Cardiac muscle cell (in vitro differentiated cells and primary cell): ENCODE measurements at regions not wholly inside any gene's neighbourhood (a gene's known extent, or its start where the extent isn't known, plus 50 kb on each side); places are given as distances from the start of the nearest gene placed in this dataset.

Source experiments
- DNase-seq, 2 donors: peaks; one replicate each; pipeline versions ENCODE4 v3.0.0 to v3.0.0-alpha.2; 2010 to 2017; ENCODE audit warnings: low read depth in 1 of 2, low spot score in 1 of 2
- H3K27ac ChIP-seq: fragments of 200-600 bp; sonication (generic); 2 replicates; pipeline ENCODE4 v1.5.1; 2016
- H3K27me3 ChIP-seq: fragments of 200-600 bp; sonication (generic); 2 replicates; pipeline ENCODE4 v1.6.0; 2016; ENCODE audit warnings: control low read depth
- H3K36me3 ChIP-seq: fragments of 200-600 bp; sonication (generic); 2 replicates; pipeline ENCODE4 v1.5.1; 2016; ENCODE audit warnings: control low read depth
- H3K4me1 ChIP-seq: fragments of 200-600 bp; sonication (generic); 2 replicates; pipeline ENCODE4 v1.8.1; 2017; ENCODE audit warnings: low read depth, mild to moderate bottlenecking, mixed run types
- H3K4me3 ChIP-seq: fragments of 200-600 bp; sonication (generic); 2 replicates; pipeline ENCODE4 v1.5.1; 2016; ENCODE audit warnings: mild to moderate bottlenecking
- H3K9me3 ChIP-seq: fragments of 200-600 bp; sonication (generic); 2 replicates; pipeline ENCODE4 v1.5.1; 2017; ENCODE audit warnings: low read depth, mild to moderate bottlenecking, control low read depth
- TF ChIP-seq, protein P1 (sequence below): IDR thresholded peaks from 2 replicates; pipeline ENCODE4 v1.5.1; 2012; ENCODE audit warnings: low read depth, mild to moderate bottlenecking, low read length

DNA sequence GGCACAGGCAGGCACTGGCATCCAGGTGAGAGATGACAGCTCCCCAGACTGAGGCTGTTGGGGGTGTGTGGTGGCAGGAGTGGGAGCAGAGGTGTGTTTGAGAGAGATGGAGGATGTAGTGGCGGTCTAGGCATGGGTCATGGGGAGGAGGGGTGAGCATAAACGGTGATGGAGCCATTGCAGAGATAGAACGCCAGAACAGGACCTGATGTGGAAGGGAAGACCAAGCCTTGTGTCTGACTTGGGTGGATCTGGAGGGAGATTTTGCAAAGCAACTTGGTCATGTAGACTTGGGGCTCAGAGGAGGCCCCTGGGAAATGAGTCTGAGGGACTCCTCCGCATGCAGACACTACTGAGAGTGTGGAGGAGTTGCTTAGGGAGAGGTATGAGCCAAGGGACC is 50.0 kb upstream of the CLDN5 start:
- no peak overlapping the region for H3K27ac ChIP-seq
- no peaks in the 10 kb centered on the region for H3K4me1 ChIP-seq
- H3K9me3 ChIP-seq: no peaks in the 10 kb centered on the region
- H3K27me3 ChIP-seq: no peaks in the 10 kb centered on the region
- TF ChIP-seq, protein P1, sequence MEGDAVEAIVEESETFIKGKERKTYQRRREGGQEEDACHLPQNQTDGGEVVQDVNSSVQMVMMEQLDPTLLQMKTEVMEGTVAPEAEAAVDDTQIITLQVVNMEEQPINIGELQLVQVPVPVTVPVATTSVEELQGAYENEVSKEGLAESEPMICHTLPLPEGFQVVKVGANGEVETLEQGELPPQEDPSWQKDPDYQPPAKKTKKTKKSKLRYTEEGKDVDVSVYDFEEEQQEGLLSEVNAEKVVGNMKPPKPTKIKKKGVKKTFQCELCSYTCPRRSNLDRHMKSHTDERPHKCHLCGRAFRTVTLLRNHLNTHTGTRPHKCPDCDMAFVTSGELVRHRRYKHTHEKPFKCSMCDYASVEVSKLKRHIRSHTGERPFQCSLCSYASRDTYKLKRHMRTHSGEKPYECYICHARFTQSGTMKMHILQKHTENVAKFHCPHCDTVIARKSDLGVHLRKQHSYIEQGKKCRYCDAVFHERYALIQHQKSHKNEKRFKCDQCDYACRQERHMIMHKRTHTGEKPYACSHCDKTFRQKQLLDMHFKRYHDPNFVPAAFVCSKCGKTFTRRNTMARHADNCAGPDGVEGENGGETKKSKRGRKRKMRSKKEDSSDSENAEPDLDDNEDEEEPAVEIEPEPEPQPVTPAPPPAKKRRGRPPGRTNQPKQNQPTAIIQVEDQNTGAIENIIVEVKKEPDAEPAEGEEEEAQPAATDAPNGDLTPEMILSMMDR: no peak
- no peak for DNase-seq
- H3K4me3 ChIP-seq: no peak overlapping the region
- H3K36me3 ChIP-seq: no peaks in the 10 kb centered on the region

DNA sequence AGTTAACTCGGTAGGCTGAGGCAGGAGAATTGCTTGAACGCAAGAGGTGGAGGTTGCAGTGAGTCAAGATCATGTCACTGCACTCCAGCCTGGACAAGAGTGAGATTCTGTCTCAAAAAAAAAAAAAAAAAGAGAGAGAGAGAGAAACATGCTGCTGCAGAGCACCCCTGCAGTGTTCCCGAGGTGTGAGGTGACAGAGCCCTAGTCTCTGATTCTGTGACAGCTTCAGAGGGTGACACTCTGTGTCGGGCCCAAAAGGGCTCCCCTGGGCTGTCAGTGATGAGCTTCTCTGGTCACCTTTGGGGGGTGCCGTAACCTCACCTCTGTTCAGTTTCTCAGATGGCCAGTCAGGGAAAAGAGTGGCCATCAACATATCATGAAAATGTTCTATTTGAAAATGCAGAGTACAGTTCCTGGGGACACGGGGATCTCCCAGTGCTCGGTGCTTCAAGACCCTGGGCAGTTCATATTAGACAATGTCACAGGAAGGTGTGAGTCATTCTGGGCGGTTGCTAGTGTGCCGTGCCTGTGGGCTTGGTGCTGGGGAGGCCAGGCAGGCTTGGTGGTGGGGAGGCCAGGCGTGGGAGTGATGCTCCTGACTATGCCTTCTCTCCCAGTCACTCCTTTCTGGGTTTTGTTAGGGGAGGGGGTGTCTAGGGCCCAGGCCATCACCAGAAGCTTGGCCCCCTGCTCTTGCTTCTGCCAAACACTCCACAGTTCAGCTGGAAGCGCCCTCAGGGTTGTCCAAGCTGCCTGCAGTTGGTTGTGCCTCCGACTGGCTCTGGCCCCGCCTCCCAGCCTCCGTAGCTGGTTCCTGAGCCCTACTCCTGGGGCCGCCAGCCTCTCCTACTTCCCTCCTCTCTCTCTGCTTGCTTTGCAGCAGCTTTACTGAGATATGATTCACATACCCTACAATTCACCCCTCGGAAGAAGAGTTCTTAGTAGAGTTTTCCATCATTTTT is 52.5 kb upstream of the CLDN5 start:
- Histone ChIP-seq H3K9me3 (no peaks in the 10 kb centered on the region), H3K4me1 (no peaks in the 10 kb centered on the region), H3K36me3 (no peaks in the 10 kb centered on the region), H3K27ac (no peak overlapping the region), H3K4me3 (no peak overlapping the region), H3K27me3 (no peaks in the 10 kb centered on the region)
- TF ChIP-seq, protein P1: no peak
- DNase-seq: peak in 1 of 2 donors; percentile 75

DNA sequence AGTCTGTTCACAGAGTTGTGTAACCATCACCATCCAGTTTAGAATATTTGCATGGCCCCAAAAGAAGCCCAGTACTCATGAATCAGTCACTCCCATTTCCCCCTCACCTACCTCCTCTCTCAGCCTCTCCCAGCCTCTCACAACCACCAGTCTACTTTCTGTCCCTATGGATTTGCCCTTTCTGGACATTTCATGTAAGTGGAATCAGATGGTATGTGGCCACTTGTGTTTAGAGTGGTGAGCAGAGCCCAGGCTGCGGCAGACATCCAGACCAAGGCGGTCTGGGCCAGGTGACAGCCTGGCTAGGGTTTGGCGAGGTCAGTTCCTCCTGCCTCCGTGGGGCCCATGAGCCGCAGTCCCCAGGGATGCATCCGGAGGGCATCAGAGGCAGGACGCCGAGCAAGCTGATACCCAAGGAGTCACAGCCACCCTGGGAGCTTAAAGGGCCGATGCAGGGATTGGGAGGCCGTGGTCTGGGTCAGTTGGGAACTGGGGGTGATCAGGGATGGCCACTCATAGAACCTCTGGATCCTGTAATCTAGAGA is 53.3 kb upstream of the CLDN5 start:
- TF ChIP-seq, protein P1: no peak
- H3K4me1 ChIP-seq: no peaks in the 10 kb centered on the region

DNA sequence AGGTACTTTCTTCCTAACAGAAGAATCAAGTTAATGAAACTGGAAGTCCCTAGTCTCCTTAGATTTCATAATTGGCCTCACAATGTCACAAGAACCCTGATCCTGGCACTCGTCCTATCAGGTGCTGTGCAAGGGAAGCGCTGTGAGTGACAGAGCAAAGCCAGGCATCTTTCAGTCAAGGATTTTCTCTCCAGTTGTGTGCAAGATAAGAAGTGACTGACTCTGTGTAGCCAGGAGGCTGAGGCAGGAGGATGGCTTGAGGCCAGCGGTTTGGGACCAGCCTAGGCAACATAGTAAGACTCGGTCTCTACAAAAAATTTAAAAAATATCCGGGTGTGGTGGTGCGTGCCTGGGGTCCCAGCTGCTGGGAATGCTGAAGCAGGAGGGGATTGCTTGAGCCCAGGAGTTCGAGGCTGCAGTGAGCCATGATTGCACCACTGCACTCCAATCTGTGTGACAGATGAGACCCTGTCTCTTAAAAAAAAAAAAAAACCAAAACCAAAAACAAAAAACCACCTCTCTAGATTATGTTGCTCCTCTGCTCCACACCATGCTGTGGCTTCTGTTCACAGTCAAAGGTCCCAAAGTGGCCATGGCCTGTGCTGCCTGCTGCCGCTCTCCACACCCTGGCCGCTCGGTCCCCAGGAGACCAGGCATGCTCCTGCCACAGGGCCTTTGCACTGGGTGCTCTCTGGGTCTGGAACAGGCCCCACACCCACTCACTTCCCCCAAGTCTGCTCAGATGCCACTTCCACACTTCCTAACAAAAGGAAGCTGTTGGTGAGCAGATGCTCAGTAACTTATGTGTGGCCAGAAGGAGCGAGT is 54.2 kb upstream of the CLDN5 start:
- Histone ChIP-seq H3K9me3 (no peaks in the 10 kb centered on the region), H3K27ac (no peak overlapping the region), H3K4me3 (no peak overlapping the region), H3K27me3 (no peaks in the 10 kb centered on the region), H3K36me3 (no peaks in the 10 kb centered on the region), H3K4me1 (no peaks in the 10 kb centered on the region)
- TF ChIP-seq, protein P1: no peak
- no peak for DNase-seq

More for the DNA sequence above, 53.3 kb upstream of the CLDN5 start:
- H3K4me3 ChIP-seq: no peak overlapping the region
- H3K27ac ChIP-seq: no peak overlapping the region
- no peaks in the 10 kb centered on the region for H3K36me3 ChIP-seq
- DNase-seq: peak in 1 of 2 donors; percentile 11
- H3K9me3 ChIP-seq: no peaks in the 10 kb centered on the region
- no peaks in the 10 kb centered on the region for H3K27me3 ChIP-seq

DNA sequence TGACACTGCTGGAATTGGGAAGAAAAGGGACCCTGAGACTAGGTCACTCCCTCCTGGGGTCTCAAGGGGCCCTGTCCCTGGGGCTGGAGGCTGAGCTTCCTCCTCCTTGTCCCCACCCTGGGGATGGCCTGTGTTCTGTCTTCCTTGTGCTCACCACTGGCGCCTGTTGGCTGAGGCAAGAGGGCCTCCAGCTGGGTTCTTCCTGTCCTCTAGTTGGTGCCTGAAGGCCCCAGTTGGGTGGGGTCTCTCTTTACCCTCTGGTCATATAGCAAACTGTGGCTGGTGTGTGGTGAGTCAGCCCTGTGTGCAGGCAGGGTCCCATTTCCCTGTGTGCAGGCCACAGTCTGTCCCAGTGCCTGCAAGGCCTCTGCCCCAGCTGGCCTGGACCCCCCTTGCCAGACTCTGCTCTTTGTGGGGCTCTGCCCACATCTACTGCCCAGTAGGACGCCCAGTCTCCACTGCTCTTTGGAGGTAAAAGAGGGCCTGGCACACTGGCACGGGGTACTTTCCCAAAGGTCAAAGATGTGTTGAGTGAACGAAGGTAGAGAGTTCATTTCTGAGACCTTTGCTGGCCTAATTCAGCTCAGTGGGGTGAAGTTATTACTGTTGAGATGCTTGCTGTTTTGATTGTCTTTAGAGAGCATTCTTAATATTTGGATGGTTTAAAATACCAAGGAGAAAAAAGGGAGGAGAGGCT is 55.1 kb upstream of the CLDN5 start:
- TF ChIP-seq, protein P1: no peak
- H3K9me3 ChIP-seq: no peaks in the 10 kb centered on the region
- H3K4me3 ChIP-seq: no peak overlapping the region
- H3K27me3 ChIP-seq: no peaks in the 10 kb centered on the region
- H3K36me3 ChIP-seq: no peaks in the 10 kb centered on the region
- no peak for DNase-seq
- H3K27ac ChIP-seq: no peak overlapping the region
- H3K4me1 ChIP-seq: no peaks in the 10 kb centered on the region
